HUES6 (cell line): ENCODE measurements at regions not wholly inside any gene's neighbourhood (a gene's known extent, or its start where the extent isn't known, plus 50 kb on each side); places are given as distances from the start of the nearest gene placed in this dataset.

Experiments used
- H3K27ac ChIP-seq: 2 replicates; pipeline ENCODE4 v1.7.0; 2013; ENCODE audit warnings: low read depth, mild to moderate bottlenecking, low read length, inconsistent platforms
- H3K27me3 ChIP-seq: 2 replicates; pipeline ENCODE4 v1.6.1; 2013; ENCODE audit warnings: low read length; ENCODE audit not compliant: control insufficient read depth, insufficient read depth
- H3K36me3 ChIP-seq: 2 replicates; pipeline ENCODE4 v1.6.1; 2013; ENCODE audit warnings: low read length; ENCODE audit not compliant: control insufficient read depth, insufficient read depth
- H3K4me1 ChIP-seq: 2 replicates; pipeline ENCODE4 v1.6.1; 2013; ENCODE audit warnings: low read length; ENCODE audit not compliant: control insufficient read depth, insufficient read depth
- H3K4me3 ChIP-seq: 2 replicates; pipeline ENCODE4 v1.5.1; 2013; ENCODE audit warnings: low read depth, low read length
- H3K9ac ChIP-seq: one replicate; pipeline ENCODE4 v1.6.1; 2013; ENCODE audit warnings: mild to moderate bottlenecking, low read length
- H3K9me3 ChIP-seq: 2 replicates; pipeline ENCODE4 v1.6.1; 2013; ENCODE audit warnings: low read depth, low read length; ENCODE audit not compliant: control insufficient read depth, insufficient read depth

DNA sequence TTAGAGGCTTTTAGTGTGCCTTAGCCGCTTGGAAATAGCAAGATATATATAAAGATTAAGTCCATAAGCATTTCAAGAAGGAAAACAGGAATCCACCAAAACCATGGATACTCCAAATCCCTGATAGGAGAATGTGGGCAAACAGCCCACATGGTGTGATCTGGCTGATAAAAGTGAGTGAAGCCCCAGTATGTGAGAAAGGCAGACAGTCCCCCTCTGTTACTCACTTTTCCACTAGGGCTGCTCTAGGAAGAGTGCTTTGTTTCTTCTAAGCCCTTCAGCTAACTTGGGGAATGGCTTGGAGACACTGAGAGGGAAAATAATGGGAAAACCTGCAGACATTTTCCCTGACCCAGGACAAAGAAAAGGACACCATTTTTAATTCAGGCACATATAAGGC lies 802.3 kb upstream of the PRR20A start:
- Histone ChIP-seq H3K27ac (no peak overlapping the region), H3K9me3 (no peaks in the 10 kb centered on the region), H3K27me3 (no peaks in the 10 kb centered on the region), H3K4me3 (no peak overlapping the region), H3K4me1 (no peaks in the 10 kb centered on the region), H3K9ac (no peak overlapping the region), H3K36me3 (no peaks in the 10 kb centered on the region)

DNA sequence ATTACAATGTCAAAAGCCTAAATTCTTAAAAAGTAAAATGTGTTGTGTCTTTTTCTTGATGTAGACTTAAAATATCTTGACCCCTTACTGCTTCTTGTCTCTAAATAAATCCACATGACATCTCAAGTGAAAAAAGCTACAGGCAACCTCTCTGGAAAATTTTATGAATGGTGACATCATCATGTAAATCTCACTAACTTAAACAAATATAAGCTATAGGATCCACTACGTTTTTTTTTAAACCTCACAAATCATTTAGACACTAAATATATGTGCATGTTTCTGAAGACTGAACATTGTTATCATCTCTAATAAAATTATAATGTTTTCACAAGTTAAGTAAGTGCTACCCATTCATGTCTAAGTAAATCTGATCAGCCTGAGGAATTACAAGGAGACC lies 793.7 kb upstream of the PRR20A start:
- Histone ChIP-seq H3K9ac (no peak overlapping the region), H3K36me3 (no peaks in the 10 kb centered on the region), H3K4me1 (0 out of 2 replicates have a peak, but pooled peaks cover 3% of the 10 kb centered on the region), H3K27ac (no peak overlapping the region), H3K27me3 (no peaks in the 10 kb centered on the region), H3K9me3 (no peaks in the 10 kb centered on the region), H3K4me3 (no peak overlapping the region)

DNA sequence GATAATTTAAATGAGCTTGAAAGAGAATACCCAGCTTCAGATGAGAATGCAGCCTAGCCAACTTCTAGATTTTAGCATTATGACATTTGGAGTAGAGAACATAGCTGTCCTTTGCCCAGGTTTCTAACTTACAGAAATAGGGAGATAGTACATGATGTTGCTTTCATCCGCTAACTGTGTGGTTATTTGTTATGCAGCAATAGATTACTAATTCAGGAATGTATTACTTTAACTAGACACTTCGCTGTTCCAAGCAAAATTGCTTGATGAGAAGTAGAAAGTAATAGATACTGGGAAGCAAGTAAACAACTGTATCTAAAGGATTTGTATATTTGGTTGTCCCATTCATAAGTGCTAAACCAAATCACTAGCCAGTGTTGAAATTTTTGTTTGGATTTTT lies 790.9 kb upstream of the PRR20A start:
- Histone ChIP-seq H3K4me3 (no peak overlapping the region), H3K27me3 (no peaks in the 10 kb centered on the region), H3K36me3 (no peaks in the 10 kb centered on the region), H3K4me1 (0 out of 2 replicates have a peak, but pooled peaks cover 3% of the 10 kb centered on the region), H3K27ac (no peak overlapping the region), H3K9me3 (no peaks in the 10 kb centered on the region), H3K9ac (no peak overlapping the region)

DNA sequence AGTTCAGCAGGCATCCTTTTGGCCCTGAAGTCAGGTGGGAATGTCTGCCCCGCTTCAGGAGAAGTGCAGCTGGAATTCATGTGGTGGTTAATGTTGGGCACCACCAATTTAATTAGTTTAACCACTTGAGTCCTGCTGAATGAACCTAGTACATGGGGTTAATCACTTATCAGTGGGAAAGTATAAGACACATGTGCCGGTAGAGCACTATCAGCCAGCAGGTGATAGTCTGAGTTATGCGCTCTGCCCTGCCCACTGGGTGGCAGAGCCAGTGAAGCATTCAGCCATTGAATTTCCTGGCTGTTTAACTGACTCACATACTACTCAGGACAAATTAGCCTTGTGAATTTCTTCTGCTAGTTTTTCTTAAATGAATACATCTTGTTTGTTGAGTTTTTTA lies 789.7 kb upstream of the PRR20A start:
- no peaks in the 10 kb centered on the region for H3K27me3 ChIP-seq
- no peaks in the 10 kb centered on the region for H3K9me3 ChIP-seq
- H3K4me3 ChIP-seq: no peak overlapping the region
- no peak overlapping the region for H3K27ac ChIP-seq
- 0 out of 2 replicates have a peak, but pooled peaks cover 3% of the 10 kb centered on the region for H3K4me1 ChIP-seq
- H3K36me3 ChIP-seq: no peaks in the 10 kb centered on the region
- no peak overlapping the region for H3K9ac ChIP-seq

DNA sequence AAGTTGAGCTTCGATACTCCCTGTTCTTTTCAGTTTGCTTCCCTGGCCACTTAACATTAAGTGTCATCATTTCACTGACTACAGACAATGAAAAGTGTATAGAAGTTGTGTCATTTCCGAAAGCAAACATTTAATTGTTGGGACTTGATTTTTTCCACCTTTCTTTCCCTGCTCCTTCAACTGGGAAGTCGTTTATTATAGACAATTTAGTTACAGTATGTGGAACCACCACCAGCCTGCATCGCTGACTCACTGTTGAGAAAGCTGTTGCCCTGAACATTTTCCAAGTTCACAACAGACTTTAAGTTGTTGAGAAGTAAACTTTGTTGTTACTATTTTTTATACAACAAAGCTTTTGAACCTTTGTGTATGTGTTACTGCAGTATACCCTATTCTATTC lies 788.4 kb upstream of the PRR20A start:
- Histone ChIP-seq H3K9ac (no peak overlapping the region), H3K27me3 (no peaks in the 10 kb centered on the region), H3K36me3 (no peaks in the 10 kb centered on the region), H3K9me3 (no peaks in the 10 kb centered on the region), H3K4me1 (0 out of 2 replicates have a peak, but pooled peaks cover 3% of the 10 kb centered on the region), H3K27ac (no peak overlapping the region), H3K4me3 (no peak overlapping the region)

DNA sequence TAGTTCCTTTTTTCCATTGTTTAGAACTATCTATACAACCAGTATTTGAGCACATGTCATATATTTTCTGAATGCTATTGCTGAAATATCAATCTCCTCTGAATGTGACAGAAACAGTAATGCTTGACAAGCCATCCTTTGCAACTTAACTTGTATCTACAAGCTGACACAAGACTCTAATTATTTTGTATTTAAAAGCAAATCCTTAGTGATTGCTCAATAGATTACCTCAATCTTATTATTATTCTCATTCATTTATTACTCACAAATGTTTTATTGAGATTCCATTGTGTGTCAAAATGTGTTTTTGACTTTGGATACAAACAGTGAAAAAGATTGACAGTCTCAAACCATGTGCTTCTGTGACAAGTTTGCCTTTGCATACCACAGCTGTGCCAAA lies 787.8 kb upstream of the PRR20A start:
- Histone ChIP-seq H3K4me3 (no peak overlapping the region), H3K9ac (no peak overlapping the region), H3K27me3 (no peaks in the 10 kb centered on the region), H3K36me3 (no peaks in the 10 kb centered on the region), H3K4me1 (0 out of 2 replicates have a peak, but pooled peaks cover 3% of the 10 kb centered on the region), H3K9me3 (no peaks in the 10 kb centered on the region), H3K27ac (no peak overlapping the region)

DNA sequence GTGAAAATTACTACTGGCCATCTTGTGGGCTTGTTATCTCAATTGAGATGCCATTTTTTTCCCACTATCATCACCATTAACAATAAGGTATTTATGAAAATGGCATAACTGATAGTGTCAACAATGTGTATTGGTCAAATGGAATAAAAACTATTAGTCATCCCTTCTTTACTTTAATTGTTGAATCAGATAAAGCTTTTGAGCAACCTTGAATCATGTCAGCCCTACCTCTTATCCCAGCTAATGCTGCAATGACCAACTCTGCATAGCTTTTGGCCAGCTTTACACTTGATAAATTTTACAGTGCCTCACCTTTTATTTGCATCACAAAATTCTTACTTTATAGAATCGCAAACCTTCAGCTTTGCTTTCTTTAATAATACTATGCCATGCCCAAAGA lies 784.0 kb upstream of the PRR20A start:
- no peak overlapping the region for H3K27ac ChIP-seq
- H3K27me3 ChIP-seq: no peaks in the 10 kb centered on the region
- H3K9ac ChIP-seq: no peak overlapping the region
- no peak overlapping the region for H3K4me3 ChIP-seq
- H3K4me1 ChIP-seq: no peaks in the 10 kb centered on the region
- H3K36me3 ChIP-seq: no peaks in the 10 kb centered on the region
- no peaks in the 10 kb centered on the region for H3K9me3 ChIP-seq

DNA sequence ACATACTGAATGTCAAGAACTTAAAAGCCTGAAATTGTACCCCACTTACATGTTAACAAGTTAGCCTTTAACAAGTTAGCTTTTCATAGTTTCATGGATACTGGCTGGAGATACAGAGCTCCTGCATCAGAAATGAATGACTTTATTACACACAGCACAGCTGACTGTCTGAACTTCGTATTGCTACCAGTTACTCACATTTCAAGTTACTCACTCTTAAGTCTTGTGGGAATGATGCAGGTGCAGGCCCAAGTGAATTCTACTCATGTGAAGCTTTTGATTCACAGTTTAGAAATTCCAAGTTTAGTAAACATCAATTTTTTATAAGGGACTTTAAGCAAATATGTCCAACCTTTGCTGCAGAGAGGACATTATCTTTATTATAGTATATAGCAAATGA lies 762.2 kb upstream of the PRR20A start:
- no peak overlapping the region for H3K4me3 ChIP-seq
- H3K9ac ChIP-seq: no peak overlapping the region
- H3K36me3 ChIP-seq: no peaks in the 10 kb centered on the region
- H3K27ac ChIP-seq: no peak overlapping the region
- H3K4me1 ChIP-seq: no peaks in the 10 kb centered on the region; the same call in 1 of the 2 replicates
- H3K9me3 ChIP-seq: peaks cover 4% of the 10 kb centered on the region; the same call in 1 of the 2 replicates
- no peaks in the 10 kb centered on the region for H3K27me3 ChIP-seq

DNA sequence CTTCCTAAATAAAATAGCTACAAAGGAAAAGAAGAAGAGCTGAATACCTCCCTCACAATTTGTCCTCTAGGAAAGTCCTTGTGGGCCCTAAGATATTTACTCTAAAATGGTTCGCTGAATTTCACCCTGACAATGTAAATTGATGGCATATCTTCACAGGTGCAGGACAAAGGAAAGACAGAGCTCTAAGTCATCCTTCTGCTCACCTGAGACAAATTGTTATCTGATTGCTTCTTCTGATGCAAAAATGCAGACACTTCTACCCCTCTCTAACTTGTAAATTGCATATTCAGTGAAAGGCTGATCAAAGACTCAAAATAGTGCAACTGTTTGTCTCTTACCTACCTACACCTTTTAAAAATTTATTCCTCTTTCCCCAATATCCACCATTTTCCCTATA lies 747.2 kb upstream of the PRR20A start:
- Histone ChIP-seq H3K9ac (no peak overlapping the region), H3K36me3 (no peaks in the 10 kb centered on the region), H3K4me1 (peaks cover 14% of the 10 kb centered on the region), H3K27ac (no peak overlapping the region), H3K9me3 (peaks cover 22% of the 10 kb centered on the region), H3K27me3 (no peaks in the 10 kb centered on the region), H3K4me3 (no peak overlapping the region)

DNA sequence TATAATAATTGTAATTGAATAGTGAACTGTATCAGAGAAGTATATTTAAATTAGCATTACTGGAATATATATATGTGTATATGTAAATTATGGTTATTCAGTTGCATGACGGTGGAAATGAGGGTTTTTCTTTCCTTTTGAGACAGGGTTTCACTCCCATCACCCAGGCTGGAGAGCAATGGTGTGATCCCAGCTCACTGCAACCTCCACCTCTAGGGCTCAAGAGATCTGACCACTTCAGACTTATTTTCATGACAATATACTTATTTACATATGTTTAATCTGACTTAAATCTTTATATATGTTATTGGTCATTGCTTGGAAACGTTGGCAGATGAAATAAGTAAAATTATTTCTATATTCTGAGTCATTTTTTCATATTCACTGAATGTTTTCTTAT lies 744.4 kb upstream of the PRR20A start:
- H3K9me3 ChIP-seq: peaks cover 14% of the 10 kb centered on the region
- H3K36me3 ChIP-seq: no peaks in the 10 kb centered on the region

DNA sequence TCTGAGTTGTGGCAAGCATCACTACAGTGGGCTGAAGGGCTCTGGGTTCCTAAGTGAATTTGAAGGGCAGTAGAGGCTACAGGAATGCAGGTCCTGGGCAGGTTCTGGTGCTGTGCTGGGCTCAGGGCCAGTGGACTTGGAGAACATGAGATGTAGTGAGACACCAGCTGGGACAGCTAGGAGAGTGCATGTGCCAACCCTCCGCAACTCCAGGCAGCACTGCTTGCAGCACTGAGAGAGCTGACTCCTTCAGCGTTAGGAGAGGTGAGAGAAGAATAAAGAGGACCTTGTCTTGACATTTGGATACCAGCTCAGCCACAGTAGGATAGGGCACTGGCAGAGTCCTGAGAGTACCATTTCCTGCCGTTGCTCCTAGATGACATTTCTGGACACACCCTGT lies 739.9 kb upstream of the PRR20A start:
- Histone ChIP-seq H3K36me3 (no peaks in the 10 kb centered on the region), H3K27me3 (no peaks in the 10 kb centered on the region), H3K4me1 (peaks cover 6% of the 10 kb centered on the region), H3K4me3 (no peak overlapping the region), H3K9ac (no peak overlapping the region), H3K9me3 (no peaks in the 10 kb centered on the region), H3K27ac (no peak overlapping the region)

More for the DNA sequence above, 744.4 kb upstream of the PRR20A start:
- peaks cover 14% of the 10 kb centered on the region for H3K4me1 ChIP-seq
- no peak overlapping the region for H3K27ac ChIP-seq
- no peaks in the 10 kb centered on the region for H3K27me3 ChIP-seq
- no peak overlapping the region for H3K4me3 ChIP-seq
- no peak overlapping the region for H3K9ac ChIP-seq

DNA sequence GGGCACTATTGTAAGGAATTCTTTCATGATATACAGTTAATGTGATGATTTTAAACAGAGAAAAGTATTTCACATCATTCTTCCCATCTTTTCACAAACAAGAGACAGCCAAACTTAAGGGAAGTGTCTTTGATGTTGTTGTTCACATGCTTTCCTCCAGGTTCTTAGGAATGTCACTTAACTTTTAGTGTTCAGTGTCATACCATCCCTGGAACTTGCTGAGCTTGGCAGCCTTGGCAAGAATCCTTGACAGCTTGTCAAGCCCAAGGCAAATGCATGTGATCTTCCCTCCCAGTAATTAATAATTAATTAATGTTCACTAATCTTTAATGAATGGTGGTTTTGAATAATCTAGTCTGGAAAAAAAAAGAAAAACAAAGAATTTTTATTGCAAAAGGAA lies 727.9 kb upstream of the PRR20A start:
- H3K27ac ChIP-seq: no peak overlapping the region
- H3K4me3 ChIP-seq: no peak overlapping the region
- H3K4me1 ChIP-seq: no peaks in the 10 kb centered on the region
- no peaks in the 10 kb centered on the region for H3K27me3 ChIP-seq
- H3K36me3 ChIP-seq: no peaks in the 10 kb centered on the region
- peaks cover 4% of the 10 kb centered on the region; the same call in 1 of the 2 replicates for H3K9me3 ChIP-seq
- H3K9ac ChIP-seq: no peak overlapping the region
